ENCODE measurements at regions not wholly inside any gene's neighbourhood (a gene's known extent, or its start where the extent isn't known, plus 50 kb on each side); places are given as distances from the start of the nearest gene placed in this dataset.

- no peak for TF ChIP-seq CTCF (IDR thresholded peaks at IDR 0.05)
- no peak for TF ChIP-seq POLR2A (IDR thresholded peaks at IDR 0.05)
Observed at GRCh38 chr7:135822376-135822775, 73.8 kb upstream of the FAM180A start.

Data from adrenal gland (tissue), 5 donors.